Fibroblast of lung (primary cell): ENCODE measurements at regions not wholly inside any gene's neighbourhood (a gene's known extent, or its start where the extent isn't known, plus 50 kb on each side); places are given as distances from the start of the nearest gene placed in this dataset.

Source experiments
- DNase-seq, 2 donors: peaks; one replicate each; pipeline versions ENCODE4 v3.0.0 to v3.0.0-alpha.2; 2010; ENCODE audit warnings: low read depth in 2 of 2
- H2AFZ ChIP-seq: 2 replicates; pipeline ENCODE4 v1.5.1; 2012; ENCODE audit warnings: low read length, control low read depth, inconsistent platforms
- H3K27ac ChIP-seq: 2 replicates; pipeline ENCODE4 v1.5.1; 2011; ENCODE audit warnings: low read length, control low read depth; ENCODE audit not compliant: insufficient read depth
- H3K27me3 ChIP-seq: 2 replicates; pipeline ENCODE4 v1.5.1; 2011; ENCODE audit warnings: mild to moderate bottlenecking, low read length; ENCODE audit not compliant: control insufficient read depth, insufficient read depth
- H3K36me3 ChIP-seq: 2 replicates; pipeline ENCODE4 v1.5.1; 2011; ENCODE audit warnings: low read length; ENCODE audit not compliant: control insufficient read depth, insufficient read depth
- H3K4me1 ChIP-seq: 2 replicates; pipeline ENCODE4 v1.5.1; 2011; ENCODE audit warnings: low read length; ENCODE audit not compliant: control insufficient read depth, insufficient read depth; ENCODE audit errors: extremely low read depth
- H3K4me2 ChIP-seq: 2 replicates; pipeline ENCODE4 v1.5.1; 2011; ENCODE audit warnings: low read length, control low read depth; ENCODE audit not compliant: insufficient read depth; ENCODE audit errors: extremely low read depth
- H3K4me3 ChIP-seq, 4 experiments: fragments of 200-600 bp in 1 of 4; sonication (generic) in 1 of 4; replicated peaks in 1 of 4; 2 replicates each; pipeline ENCODE4 v1.5.1; 2011 to 2016; ENCODE audit warnings: low read length in 4 of 4, low read depth in 3 of 4, mild to moderate bottlenecking in 3 of 4, control low read depth in 2 of 4, inconsistent platforms in 1 of 4, mixed read lengths in 1 of 4; ENCODE audit not compliant: insufficient read depth in 1 of 4; ENCODE audit errors: control extremely low read depth in 1 of 4
- H3K79me2 ChIP-seq: 2 replicates; pipeline ENCODE4 v1.5.1; 2012; ENCODE audit warnings: mild to moderate bottlenecking, low read length, inconsistent platforms; ENCODE audit not compliant: control insufficient read depth, insufficient read depth
- H3K9ac ChIP-seq: 2 replicates; pipeline ENCODE4 v1.5.1; 2011; ENCODE audit warnings: mild to moderate bottlenecking, low read length, control low read depth; ENCODE audit not compliant: insufficient read depth
- H3K9me3 ChIP-seq: 2 replicates; pipeline ENCODE4 v1.5.1; 2012; ENCODE audit warnings: low read depth, low read length; ENCODE audit not compliant: control insufficient read depth, insufficient read depth
- H4K20me1 ChIP-seq: 2 replicates; pipeline ENCODE4 v1.5.1; 2011; ENCODE audit warnings: low read length; ENCODE audit not compliant: control insufficient read depth, insufficient read depth; ENCODE audit errors: extremely low read depth
- EZH2 ChIP-seq: IDR thresholded peaks from 2 replicates; pipeline ENCODE4 v1.5.1; 2012; ENCODE audit warnings: low read length, control low read depth, mild to moderate bottlenecking; ENCODE audit errors: missing control alignments
- TF ChIP-seq, protein P1 (sequence below), 2 donors: IDR thresholded peaks in 1 of 2; conservative IDR thresholded peaks in 1 of 2; 1 replicate in 1 of 2; 2 replicates in 1 of 2; pipeline ENCODE4 v1.5.1; 2011 to 2012; ENCODE audit warnings: low read length in 2 of 2, control low read depth in 1 of 2, inconsistent platforms in 1 of 2, low read depth in 1 of 2, mild to moderate bottlenecking in 1 of 2

DNA sequence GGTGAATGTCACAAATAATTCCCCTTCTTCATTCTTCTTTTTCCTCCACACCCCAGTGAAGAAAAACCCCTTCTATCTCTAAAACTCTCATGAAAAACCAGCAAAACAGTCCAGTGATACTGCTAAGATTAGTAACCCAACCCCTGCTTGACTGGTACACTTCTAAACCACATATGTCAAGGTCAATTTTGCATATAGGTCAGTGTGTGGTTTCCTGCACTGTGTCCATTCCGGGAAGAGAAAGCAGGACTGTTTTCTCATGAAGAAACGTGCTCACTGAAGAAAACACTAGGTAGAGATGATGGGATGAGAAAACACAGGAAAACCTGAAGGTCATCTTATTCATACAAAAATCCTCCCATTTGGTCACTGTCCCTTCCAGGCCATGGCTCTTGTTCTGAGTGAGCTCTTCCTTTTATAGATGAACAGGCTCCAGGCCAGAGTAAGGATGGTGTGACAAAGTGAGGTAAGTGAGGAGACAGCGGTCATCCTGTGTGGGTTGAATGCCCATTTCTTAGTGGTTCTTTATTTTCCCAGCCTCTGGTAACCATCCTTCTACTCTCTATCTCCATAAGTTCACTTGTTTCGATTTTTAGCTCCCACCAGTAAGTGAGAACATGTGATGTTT, 122.7 kb downstream of the FASLG start:
- H3K4me1 ChIP-seq, result no peaks in the 10 kb centered on the region
- H3K27me3 ChIP-seq, result no peaks in the 10 kb centered on the region
- no peak overlapping the region for H3K4me3 ChIP-seq
- H3K27ac ChIP-seq, result no peak overlapping the region
- no peaks in the 10 kb centered on the region for H3K36me3 ChIP-seq
- TF ChIP-seq, protein P1, sequence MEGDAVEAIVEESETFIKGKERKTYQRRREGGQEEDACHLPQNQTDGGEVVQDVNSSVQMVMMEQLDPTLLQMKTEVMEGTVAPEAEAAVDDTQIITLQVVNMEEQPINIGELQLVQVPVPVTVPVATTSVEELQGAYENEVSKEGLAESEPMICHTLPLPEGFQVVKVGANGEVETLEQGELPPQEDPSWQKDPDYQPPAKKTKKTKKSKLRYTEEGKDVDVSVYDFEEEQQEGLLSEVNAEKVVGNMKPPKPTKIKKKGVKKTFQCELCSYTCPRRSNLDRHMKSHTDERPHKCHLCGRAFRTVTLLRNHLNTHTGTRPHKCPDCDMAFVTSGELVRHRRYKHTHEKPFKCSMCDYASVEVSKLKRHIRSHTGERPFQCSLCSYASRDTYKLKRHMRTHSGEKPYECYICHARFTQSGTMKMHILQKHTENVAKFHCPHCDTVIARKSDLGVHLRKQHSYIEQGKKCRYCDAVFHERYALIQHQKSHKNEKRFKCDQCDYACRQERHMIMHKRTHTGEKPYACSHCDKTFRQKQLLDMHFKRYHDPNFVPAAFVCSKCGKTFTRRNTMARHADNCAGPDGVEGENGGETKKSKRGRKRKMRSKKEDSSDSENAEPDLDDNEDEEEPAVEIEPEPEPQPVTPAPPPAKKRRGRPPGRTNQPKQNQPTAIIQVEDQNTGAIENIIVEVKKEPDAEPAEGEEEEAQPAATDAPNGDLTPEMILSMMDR (conservative IDR thresholded peaks at IDR 0.05 in 1 of 2, IDR thresholded peaks at IDR 0.05 in 1 of 2; ENCODE audit: low read depth in 1 of 2, low read length in 2 of 2), result no peak
- no peak for TF ChIP-seq EZH2
- H3K9me3 ChIP-seq, result no peaks in the 10 kb centered on the region
- no peak overlapping the region for H3K9ac ChIP-seq
- H3K4me2 ChIP-seq, result no peak overlapping the region
- no peaks in the 10 kb centered on the region for H3K79me2 ChIP-seq
- DNase-seq, result peak; percentile 22 to 48
- H4K20me1 ChIP-seq, result no peaks in the 10 kb centered on the region
- no peak overlapping the region for H2AFZ ChIP-seq

DNA sequence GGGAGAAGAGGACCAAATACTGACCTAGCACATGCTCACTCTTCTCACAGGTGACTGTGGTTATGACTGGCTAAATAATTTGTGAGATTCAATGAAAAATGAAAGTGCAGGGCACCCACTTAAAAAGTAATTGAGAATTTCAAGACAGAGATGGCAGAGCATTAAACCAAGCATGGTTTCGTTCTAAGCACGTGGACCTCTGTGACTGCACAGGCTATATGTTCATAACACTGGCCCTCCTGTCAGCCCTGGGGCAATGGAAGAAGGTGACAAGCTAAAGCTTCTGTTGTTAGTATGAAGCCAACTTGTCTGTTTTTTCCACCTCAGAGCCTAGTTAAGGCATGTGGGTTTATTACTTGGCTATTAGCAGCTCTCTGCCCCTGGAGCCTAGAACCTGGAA, 130.9 kb downstream of the FASLG start:
- Histone ChIP-seq H3K9ac (no peak overlapping the region), H3K9me3 (no peaks in the 10 kb centered on the region), H3K79me2 (no peaks in the 10 kb centered on the region), H3K4me3 (no peak overlapping the region), H3K27me3 (no peaks in the 10 kb centered on the region), H3K4me2 (no peak overlapping the region), H3K27ac (no peak overlapping the region), H2AFZ (no peak overlapping the region), H4K20me1 (no peaks in the 10 kb centered on the region), H3K36me3 (no peaks in the 10 kb centered on the region), H3K4me1 (no peaks in the 10 kb centered on the region)
- DNase-seq, result no peak
- TF ChIP-seq EZH2, result no peak
- TF ChIP-seq, protein P1 (conservative IDR thresholded peaks at IDR 0.05 in 1 of 2, IDR thresholded peaks at IDR 0.05 in 1 of 2; ENCODE audit: low read depth in 1 of 2, low read length in 2 of 2), result no peak

DNA sequence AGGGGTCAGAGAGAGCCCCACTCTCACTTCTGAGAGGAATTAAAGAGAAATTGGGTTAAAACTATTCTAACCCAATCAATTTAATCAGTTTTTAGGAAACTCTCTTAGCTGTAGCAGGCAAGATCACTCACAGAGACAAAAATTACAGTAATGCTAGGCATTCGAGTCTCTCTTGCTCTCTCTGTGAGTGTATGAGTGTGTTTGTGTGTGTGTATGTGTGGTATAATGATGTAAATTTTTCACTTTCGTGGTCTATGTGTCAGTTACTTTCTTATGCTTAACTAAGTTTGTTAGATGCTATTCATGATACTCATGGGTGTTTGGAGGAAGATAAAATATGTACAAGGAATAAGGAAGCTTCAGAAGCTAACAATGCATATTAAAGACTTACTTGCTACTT, 131.3 kb downstream of the FASLG start:
- H3K4me3 ChIP-seq, result no peak overlapping the region
- no peak overlapping the region for H3K9ac ChIP-seq
- TF ChIP-seq EZH2, result no peak
- TF ChIP-seq, protein P1 (conservative IDR thresholded peaks at IDR 0.05 in 1 of 2, IDR thresholded peaks at IDR 0.05 in 1 of 2; ENCODE audit: low read depth in 1 of 2, low read length in 2 of 2), result no peak
- H3K27ac ChIP-seq, result no peak overlapping the region
- H3K4me2 ChIP-seq, result no peak overlapping the region
- no peaks in the 10 kb centered on the region for H3K27me3 ChIP-seq
- no peaks in the 10 kb centered on the region for H3K9me3 ChIP-seq
- peak in 1 of 2 donors; percentile 76 for DNase-seq
- no peak overlapping the region for H2AFZ ChIP-seq
- no peaks in the 10 kb centered on the region for H3K36me3 ChIP-seq
- no peaks in the 10 kb centered on the region for H3K79me2 ChIP-seq
- no peaks in the 10 kb centered on the region for H4K20me1 ChIP-seq
- no peaks in the 10 kb centered on the region for H3K4me1 ChIP-seq
